ENCODE measurements at regions not wholly inside any gene's neighbourhood (a gene's known extent, or its start where the extent isn't known, plus 50 kb on each side); places are given as distances from the start of the nearest gene placed in this dataset.

- Histone ChIP-seq H3K27me3 (no peaks in the 10 kb centered on the region), H3K4me3 (no peak overlapping the region), H3K36me3 (no peaks in the 10 kb centered on the region), H3K4me1 (peaks cover 0 to 10% (median 0%) of the 10 kb centered on the region in 4 donors), H3K27ac (no peak overlapping the region), H3K9me3 (no peaks in the 10 kb centered on the region)
- intact Hi-C loops (cut with DNase I) = no loop called here
- no peak for ATAC-seq
- 75% methylated on average over 2 of the region's 3 CpGs for WGBS (ENCODE audit: insufficient coverage, low coverage, low lambda C conversion rate, missing lambda C conversion rate)
- DNase-seq = no peak
- TF ChIP-seq CTCF (IDR thresholded peaks at IDR 0.05) (no peak), POLR2A (IDR thresholded peaks at IDR 0.05) (no peak)
Observed at GRCh38 chr2:129067953-129068352, 749.3 kb upstream of the HS6ST1 start.

GRCh38 chr2:129068543-129068942, 749.9 kb upstream of the HS6ST1 start:
- H3K4me1 ChIP-seq = peaks cover 0 to 10% (median 0%) of the 10 kb centered on the region in 4 donors
- H3K27ac ChIP-seq = no peak overlapping the region
- no peak for TF ChIP-seq CTCF (IDR thresholded peaks at IDR 0.05)
- no peak for TF ChIP-seq POLR2A (IDR thresholded peaks at IDR 0.05)
- ATAC-seq (no peak), DNase-seq (no peak)
- 88% methylated on average over 5 of the region's 5 CpGs for WGBS (ENCODE audit: insufficient coverage, low coverage, low lambda C conversion rate, missing lambda C conversion rate)
- H3K36me3 ChIP-seq = no peaks in the 10 kb centered on the region
- no peak overlapping the region for H3K4me3 ChIP-seq
- intact Hi-C loops (cut with DNase I) = no loop called here
- H3K9me3 ChIP-seq = no peaks in the 10 kb centered on the region
- no peaks in the 10 kb centered on the region for H3K27me3 ChIP-seq

- 63% methylated on average over 3 of the region's 12 CpGs for WGBS (ENCODE audit: insufficient coverage, low coverage, low lambda C conversion rate, missing lambda C conversion rate)
- Histone ChIP-seq H3K4me1 (peaks cover 0 to 10% (median 0%) of the 10 kb centered on the region in 4 donors), H3K27me3 (no peaks in the 10 kb centered on the region), H3K36me3 (no peaks in the 10 kb centered on the region), H3K9me3 (no peaks in the 10 kb centered on the region), H3K27ac (no peak overlapping the region), H3K4me3 (no peak overlapping the region)
- peak; percentile 73 to 96 (median 87) for ATAC-seq
- TF ChIP-seq CTCF (IDR thresholded peaks at IDR 0.05) (no peak), POLR2A (IDR thresholded peaks at IDR 0.05) (no peak)
- peak; percentile 59 to 83 (median 67) for DNase-seq
- intact Hi-C loops (cut with DNase I) = no loop called here
Observed at GRCh38 chr2:129069875-129070594, 751.4 kb upstream of the HS6ST1 start.

GRCh38 chr2:129070663-129071062, 752.0 kb upstream of the HS6ST1 start:
- H3K36me3 ChIP-seq = no peaks in the 10 kb centered on the region
- H3K27me3 ChIP-seq = no peaks in the 10 kb centered on the region
- no peak overlapping the region for H3K4me3 ChIP-seq
- intact Hi-C loops (cut with DNase I) = no loop called here
- WGBS (ENCODE audit: insufficient coverage, low coverage, low lambda C conversion rate, missing lambda C conversion rate) = 100% methylated on average over 1 of the region's 3 CpGs
- ATAC-seq (no peak), DNase-seq (no peak)
- peaks cover 0 to 10% (median 0%) of the 10 kb centered on the region in 4 donors for H3K4me1 ChIP-seq
- no peaks in the 10 kb centered on the region for H3K9me3 ChIP-seq
- no peak overlapping the region for H3K27ac ChIP-seq
- TF ChIP-seq POLR2A (IDR thresholded peaks at IDR 0.05) (no peak), CTCF (IDR thresholded peaks at IDR 0.05) (no peak)

All from right lobe of liver (tissue), 6 donors.